ENCODE measurements at regions not wholly inside any gene's neighbourhood (a gene's known extent, or its start where the extent isn't known, plus 50 kb on each side); places are given as distances from the start of the nearest gene placed in this dataset.

DNA sequence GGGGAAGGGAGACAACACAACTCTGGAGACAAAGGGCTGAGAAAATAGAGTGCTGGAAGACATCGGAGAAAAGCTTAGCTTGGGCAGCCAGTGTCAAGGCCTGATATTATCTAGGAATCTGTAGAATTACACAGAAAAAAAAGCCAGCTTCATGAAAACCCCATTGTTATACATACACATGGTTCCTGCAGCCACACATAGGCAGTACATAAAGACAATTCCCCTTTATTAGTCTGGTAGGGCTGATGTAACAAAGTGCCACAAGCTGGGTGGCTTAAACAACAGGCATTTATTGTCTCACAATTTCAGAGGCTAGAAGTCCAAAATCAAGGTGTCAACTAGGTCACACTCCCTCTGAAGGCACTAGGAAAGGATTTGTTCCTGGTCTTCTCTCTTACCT lies 503.5 kb downstream of the MID1IP1 start:
- DNase-seq: no peak

DNA sequence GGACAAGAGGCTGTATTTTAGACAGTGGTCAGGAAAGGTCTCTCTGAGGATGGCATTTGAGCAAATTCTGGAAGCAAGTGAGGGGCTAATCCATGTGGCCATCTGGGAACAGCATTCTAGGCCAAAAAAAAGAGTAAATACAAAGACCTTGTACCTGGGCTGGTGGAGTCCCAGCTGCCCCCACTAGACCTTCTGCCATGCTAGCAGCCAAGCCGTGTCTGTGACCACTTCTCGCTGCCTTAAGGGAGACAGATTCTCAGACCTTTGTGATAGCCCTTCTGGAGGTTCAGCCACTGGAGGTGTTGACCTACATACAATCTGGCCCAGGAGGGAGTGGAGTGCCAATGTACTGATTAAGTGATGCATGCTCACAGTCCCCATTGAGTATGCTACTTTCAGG lies 506.2 kb downstream of the MID1IP1 start:
- DNase-seq: no peak

DNA sequence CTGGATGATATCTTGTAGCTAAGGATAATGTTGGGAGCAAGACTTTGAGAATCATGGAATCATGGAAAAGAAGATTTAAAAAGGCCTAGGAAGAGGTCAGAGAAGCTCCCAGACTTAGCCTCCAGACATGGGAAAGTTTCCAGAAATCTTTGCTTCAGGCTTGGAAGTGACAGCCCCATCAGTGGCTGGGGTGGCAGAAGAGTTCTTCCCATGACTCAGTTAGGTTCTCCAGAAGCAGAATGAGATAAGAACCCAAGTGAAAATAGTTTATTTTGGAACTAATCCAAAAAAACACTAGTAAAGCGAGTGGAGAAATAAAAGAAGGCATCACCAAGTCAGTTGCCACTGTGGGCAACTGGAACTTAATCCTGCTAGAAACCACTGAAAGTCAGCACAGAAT lies 506.9 kb downstream of the MID1IP1 start:
- DNase-seq: peak; percentile 4

DNA sequence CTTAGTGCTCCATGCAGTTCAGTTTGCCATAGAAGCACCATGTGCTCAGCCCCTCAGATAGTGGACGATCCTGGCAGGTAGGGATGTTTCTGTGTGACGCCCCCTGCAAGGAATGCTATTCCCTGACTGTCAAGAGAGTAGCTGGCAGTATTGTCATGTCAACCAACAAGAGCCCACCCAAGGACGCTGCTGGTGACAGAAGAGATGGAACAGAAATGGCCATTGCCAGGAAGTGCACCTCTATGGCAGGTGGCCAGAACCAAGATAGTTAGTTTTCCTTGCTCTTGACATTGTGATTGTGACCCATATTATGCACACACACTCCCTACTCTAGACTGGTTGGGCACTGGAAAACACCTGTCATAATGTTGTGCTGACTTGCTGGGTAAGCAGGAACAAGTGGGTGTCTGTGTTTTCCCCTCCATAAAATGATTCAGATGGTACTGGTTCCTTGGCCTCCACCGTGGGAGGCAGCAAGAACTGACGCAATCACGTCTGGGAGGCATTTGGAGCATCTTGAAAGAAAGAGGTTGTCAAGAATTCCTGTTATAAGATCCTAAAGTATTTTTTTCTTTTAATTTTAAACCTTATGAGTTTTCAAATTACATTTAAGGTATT lies 507.9 kb downstream of the MID1IP1 start:
- DNase-seq: peak; percentile 70

DNA sequence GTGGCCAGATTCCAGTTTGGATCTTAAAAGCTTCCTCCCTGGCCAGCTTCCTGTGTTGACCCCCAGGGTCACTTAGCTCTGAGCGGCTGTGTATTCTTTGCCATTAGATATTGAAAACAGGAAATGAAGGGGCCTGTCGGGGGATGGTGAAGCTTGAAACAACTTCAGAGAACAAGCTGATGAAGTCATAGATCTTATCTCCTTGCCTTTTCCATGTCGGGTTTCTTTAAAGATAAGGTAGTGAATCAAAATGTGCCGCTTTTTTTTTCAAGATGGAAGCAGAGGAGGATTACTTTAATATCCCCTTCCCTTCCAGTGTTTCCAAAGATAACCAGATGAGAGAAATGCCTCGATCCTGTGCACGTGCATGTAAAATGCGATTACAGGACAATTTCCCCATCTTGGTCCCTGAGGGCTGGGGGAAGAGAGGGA lies 508.5 kb downstream of the MID1IP1 start:
- peak; percentile 1 for DNase-seq

DNA sequence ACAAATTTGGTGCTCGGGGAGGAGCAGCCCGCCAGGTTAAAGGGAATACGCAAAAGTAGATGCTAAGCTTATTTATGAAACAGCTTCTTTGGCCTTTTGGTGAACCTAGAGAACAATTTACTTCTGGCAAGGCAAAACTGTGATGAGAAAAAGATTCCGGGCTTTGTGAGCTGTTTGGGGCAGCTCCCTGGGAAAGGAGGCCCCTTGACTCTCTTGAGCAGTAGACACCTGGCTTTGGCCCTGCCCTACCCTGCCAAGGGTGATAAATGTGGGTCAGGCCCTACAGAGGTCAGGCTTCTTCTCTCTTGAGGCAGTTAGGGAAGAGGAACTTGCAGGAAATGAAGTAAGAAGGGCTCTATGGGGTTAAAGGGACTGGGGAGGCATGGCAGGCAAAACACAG lies 509.6 kb downstream of the MID1IP1 start:
- peak; percentile 4 for DNase-seq

DNA sequence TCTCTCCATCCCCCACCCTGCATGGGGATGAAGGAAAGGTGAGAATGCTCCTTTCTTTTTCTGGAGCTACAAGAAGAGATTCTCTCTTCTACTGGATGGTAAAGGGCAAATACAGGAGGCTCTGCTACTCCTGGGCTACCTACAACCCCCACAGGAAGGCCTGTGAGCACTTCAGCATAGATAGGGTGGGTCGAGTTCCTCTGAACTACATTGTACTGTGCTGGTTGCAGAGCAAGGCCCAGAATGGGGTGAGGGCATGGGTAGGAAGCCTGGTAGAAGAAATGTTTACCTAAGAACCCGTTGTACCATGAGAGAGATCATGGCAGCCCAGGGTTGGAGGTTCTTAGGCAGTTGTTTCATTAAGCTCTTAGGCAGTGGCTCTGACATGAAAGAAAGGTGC lies 510.4 kb downstream of the MID1IP1 start:
- no peak for DNase-seq

DNA sequence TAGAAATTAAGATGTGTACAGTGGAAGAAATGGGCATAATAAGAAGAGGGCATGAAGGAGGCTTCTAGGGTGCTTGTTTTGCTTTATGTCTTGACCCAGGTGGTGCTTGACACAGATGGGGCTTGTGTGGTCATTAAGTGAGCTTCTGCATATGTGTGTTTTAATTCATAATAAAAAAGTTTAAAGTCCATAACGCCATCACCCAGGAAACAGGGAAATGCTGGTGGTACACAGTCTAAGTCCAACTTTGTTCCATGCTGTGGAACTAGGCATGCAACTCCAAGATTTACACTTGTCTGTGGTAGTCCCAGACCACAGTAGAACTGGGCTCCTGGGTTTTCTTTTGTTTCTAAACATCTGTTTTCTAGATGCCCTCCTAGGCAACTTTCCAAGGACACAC lies 511.9 kb downstream of the MID1IP1 start:
- no peak for DNase-seq

DNA sequence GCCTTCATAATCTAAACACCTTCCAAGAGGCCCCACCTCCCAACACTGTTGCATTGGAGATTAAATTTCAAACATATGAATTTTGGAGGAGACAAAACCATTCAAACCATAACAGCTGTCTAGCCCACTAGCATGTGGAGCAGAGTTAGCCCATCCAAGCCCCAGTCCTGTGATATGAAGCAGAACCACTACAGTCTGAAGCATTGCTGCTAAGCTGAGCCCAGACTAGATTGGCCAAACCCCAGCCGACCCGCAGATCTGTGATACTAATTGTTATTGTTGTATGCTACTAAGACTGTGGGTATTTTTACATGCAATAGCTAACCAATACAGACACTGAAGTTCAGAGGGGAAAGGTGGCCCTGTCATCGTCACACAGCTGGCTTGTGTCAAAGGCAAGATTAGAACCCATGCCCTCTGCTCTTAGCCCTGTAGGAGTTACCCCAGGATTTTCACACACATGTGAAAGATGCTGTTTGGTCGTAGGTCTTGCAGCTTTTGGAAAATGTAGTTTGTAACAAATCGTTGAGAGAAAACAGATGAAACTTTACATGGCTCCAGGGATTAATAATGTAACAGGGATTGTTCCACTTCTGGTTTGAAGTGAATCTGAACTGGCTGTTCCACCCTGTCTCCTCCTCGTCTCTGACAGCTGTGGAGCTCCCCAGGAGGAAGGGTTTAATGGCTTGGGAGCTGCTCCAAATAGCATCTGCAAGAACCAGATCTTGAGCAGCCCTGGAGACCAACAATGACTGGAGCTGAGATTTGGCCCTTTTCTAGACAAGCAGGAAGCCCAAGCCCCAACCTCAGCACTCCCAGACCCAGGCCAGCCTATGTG lies 517.5 kb downstream of the MID1IP1 start:
- no peak for DNase-seq

DNA sequence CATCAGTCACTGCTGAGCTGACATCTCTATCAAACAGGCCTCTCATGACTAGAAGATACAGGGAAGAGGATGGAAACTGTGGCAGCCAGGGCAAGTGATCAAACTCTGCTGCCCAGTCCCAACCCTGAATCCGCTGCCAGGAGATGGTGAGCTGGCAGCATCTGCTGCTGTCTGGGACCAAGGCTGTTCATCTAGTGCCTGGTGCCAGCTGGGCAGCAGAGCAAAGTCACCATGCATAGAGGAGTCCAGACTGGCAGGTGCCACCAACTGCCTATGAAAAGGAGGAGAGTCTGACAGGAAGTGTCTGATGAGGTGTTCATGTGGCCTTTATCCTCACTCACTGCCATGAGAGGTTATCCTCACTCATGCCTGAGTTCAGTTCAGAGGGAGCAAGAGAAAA lies 518.9 kb downstream of the MID1IP1 start:
- no peak for DNase-seq

DNA sequence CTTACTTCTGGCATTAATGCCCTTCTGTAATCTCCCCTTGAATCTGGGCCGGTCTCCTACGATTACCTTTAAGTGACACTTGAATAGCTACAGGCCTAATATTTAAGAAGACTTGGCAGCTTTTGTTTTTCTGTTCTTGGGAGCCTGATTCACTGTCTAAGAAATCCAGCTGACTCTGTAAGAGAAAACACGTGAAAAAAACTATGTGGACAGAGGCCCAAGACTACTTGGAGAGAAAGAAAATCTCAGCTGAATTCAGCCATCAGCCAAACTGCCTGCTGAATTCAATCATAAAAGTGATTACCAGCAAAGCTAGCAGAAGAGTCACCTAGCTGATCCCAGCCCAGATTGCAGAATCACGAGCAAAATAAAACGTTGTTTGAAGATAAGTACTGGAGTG lies 521.2 kb downstream of the MID1IP1 start:
- DNase-seq: no peak

DNA sequence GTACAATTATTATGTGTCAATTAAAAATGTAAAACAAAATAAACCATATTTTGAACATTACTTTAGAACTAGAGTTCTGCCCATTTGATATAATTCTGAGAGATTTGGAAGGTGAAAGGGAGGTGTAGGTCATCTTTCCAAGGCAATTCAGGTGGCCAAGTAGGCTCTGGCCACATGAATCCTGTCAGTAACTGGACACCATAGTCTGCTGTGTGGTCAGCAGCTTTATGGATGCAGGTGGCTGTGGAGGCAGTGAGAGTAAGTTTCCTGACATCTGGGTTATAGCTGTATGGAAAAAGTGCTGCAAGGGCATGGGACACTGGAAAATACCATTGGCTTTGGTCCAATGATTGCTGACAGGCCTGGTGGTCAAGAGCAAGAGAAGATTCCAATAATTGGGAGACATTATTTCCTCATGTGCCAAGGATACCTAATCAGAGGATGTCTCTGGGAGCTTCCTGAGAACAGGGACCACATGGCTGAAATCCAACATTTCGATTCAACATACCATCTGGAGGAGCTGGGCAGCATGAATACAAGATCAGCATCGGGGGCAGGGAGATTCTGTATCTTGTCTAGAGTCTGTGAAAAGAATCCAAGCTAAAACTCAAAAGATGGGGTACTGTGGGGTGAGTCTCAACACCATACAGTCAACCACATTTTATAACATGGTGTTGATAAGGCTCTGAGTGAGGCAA lies 523.1 kb downstream of the MID1IP1 start:
- no peak for DNase-seq

DNA sequence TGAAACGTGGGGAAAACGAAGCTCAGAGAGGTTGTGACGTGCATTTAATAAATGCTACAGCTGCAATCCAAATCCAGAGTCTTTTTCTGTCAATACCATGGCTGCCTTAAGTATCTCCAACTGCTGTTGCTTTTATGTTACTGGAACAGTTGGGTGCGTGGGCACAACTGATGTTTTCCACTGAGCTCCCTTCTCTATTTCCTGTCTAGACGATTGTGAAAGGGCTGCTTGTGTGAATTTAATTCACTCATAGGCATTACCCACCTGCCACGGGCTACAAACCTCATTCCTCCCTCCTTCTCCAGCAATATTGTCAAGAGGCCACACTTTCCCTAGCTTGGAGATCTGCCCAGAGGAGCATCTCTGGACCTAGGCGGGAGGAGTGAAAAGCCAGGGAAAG lies 526.0 kb downstream of the MID1IP1 start:
- DNase-seq: peak; percentile 5

DNA sequence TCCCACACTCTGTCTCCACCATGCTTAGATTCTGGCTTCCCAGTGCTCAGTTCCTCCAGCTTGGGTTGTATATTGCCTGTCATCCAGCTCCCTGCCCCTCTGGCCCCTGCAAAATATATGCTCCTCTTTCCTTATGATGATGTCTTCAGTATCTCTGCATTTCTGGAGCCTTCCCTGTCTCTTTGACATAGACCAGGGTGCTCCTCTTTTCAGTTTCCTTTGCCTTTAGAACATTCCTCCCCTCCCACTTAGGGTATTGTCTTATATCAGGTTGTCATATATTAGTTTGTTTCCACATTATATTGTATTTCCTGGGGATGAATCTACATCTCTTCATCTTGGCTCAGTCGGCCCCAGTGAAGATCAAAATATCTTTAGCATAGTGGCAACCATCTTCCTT lies 526.4 kb downstream of the MID1IP1 start:
- DNase-seq: no peak

DNA sequence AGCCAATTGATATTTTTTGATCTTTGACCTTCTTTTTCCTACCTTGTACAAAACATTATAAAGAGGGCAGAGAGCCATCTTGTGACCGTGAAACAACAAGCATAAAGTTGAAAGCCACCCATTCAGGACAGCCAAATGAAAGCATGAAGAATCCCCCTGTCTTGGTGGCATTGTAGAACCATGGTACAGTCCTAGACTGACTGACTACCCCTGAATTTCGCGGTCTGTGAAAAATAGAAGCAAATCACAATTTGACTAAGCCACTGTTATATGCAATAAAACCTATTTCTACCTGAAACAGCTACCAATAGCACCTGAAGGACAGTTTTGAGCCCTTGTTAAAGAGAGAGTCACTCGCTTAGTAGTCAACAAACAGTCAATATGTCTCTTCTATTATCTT lies 527.4 kb downstream of the MID1IP1 start:
- DNase-seq: no peak

DNA sequence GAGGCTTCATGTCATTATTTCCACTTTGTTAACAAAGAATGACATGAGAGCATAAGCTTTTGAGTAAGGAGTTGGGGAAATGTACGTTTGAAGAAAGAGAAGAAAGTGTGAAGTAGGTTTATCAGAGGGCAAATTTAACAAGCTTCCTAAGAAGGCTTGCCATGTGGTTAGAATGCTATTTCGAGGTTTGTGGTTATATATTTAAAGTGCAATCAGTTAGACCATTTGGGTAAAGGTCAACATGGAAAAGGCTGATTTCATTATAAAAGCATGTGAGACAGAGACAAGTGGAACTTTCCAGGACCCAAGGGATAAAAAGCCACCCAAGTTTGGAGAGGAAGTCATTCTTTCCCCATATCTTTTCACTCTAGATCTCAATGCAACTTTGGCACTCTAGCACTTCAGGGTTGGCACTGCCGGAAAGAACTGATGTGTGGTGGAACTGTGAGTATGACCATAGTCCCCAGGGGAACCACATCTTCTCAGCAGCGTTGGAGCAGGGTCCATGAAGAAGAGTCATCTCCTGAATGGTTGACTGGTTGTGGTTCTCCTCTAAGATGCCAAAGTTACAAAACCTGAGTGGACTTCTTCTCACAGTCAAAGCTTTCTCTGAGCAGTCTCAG lies 529.9 kb downstream of the MID1IP1 start:
- DNase-seq: peak; percentile 8

DNA sequence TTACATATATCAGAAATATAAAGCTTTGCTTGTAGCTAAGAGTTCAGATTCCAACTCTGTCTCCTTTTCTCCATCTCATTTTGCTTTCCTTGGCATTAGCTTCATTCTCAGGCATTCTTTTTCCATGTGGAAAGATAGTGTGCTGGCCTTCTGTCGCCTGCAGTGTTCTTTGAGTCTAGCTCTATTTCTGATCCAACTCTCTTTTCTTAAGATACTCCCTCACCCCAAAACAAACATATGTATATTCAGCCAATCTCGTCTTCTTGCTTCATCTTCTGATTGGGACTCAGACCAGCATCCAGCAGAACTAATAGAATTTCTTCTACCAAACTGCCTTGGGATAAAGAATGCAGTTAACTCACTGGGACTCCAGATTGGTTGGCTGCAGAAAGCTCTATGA lies 532.2 kb downstream of the MID1IP1 start:
- no peak for DNase-seq

DNA sequence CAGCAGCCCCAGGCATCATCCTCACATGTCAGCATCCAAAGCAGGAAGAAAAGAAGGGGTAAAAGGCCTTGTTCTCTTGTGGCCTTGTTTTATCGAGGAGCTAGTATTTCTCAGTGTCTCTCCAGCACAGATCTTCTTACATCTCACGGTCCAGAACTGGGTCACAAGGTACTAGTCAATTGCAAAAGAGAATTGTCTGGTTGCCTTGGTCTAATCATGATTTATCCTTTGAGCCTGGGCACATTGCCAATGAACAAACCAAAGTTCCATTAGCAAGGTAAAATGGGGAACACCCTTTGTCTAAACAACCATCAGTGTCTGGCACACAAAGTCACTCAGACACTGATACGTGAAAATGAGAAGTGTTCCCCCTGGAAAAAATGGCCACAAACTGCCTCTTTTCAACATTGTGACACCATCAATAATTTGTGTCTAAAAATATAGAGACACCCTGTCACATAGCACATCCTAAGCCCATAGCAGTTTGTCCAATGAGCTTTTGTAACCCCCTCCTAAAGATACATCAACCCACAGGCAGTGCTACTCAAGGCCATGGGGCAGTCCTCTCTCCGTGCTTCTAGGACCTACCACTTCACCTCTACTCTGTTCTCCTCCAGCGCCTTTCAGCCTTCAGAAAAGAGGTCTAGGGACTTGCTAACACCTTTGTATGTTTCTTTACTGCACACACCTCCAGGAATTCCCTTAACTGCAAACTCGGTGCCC lies 534.4 kb downstream of the MID1IP1 start:
- DNase-seq: no peak

DNA sequence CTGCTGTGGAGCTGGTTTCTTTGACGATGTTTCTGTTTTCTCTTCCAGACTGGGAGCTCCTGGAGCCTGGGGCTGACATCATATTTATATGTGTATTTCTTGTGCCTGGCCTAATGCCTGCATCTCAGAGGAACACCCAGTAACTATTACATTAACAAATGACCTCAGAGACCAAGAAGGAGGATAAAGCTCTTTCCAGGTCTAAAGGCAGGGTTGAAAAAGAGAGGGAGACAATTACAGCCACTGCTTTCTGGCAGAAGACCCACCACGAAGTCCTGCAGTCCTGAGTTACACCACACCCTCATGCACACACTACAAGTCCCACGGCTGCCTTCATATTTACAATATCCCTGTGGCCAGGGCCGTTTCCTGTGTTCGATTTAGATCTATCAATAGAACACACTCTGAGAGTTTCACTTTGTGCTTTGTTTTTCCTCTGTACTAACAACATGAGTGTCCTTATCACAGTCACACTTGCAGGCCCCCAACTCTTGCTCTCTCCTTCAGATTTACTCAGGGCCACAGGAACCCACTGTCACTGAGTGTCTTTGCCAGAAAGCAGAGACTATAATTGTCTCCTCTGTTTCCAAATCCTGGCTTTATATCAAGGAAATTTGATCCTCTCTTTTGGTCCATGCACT lies 535.5 kb downstream of the MID1IP1 start:
- no peak for DNase-seq

DNA sequence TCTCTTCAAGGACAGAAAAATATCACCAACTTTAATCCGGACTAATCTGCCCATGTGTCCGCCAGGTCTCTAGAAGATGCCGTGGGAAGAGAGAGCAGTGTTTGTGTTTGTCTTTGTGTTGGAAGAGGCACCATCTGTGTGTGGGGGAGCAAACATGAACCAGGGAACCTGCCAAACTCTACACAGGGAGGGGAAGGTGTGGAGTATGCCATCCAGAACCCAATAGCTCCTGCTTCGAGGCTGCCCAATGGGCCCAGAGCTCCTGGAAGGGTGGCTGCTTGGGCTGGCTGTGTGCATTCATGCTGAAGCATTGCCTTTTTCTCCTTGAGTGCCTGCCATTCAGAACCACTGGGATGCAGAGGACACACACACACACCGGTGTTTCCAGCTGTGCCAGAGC lies 536.2 kb downstream of the MID1IP1 start:
- no peak for DNase-seq

DNA sequence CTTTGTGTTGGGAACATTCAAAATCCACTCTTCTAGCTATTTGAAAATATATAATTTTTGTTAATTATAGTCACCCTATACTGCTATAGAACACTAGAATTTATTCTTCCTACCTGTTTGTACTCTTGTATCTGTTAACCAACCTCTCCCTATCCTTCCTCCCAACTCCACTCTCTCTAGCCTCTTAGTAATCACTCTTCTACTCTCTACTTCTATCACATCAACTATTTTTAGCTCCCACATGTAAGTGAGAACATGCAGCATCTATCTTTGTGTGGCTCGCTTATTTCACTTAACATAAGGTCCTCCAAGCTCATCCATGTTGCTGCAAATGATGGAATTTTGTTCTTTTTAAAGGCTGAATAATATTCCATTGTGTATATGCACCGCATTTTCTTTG lies 537.3 kb downstream of the MID1IP1 start:
- no peak for DNase-seq

DNA sequence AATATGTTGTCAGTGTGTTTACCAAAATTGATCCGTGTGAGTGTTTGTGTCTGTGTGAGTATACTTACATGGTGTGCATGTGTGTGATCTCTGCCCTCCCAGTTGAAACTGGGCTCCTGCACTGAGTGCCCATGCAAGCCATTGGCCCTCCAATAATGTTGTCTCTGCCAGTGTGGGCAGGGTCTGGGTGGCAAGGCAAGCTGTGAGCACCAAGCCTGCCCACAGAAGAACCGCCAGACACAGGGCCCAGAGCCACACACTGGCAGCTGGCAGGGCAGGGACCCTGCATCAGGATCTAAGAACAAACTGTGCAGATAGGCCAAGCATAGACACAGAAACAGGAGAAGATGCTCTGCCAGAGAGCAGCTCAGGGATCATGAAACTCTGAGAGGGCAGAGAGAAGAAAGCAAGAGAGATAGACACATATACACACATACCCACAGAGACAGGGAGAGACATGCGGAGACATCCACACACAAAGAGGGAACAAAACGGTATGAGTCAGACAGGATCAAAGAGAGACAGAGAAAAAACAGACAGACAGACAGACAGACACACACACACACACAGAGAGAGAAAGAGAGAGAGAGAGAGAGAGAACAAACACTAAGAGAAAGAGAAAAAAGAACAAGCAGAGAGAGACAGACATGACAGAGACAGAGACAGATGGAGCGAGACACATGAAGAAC lies 555.0 kb downstream of the MID1IP1 start:
- DNase-seq: no peak
